IMR-90 (cell line): ENCODE measurements at regions not wholly inside any gene's neighbourhood (a gene's known extent, or its start where the extent isn't known, plus 50 kb on each side); places are given as distances from the start of the nearest gene placed in this dataset.

Source experiments
- ATAC-seq: fragments of 200-7000 bp; cut with Tn5 transposase; 2 replicates; pipeline ENCODE4 v1.9.1; 2020; ENCODE audit warnings: low read depth, mild to moderate bottlenecking, moderate library complexity
- BruUV-seq: library from RNA; stranded (reverse); fragments of 400-500 nt; replicated peaks from 2 replicates; lab custom pipeline; 2021; lab: Mats Ljungman, UMichigan
- CTCF ChIA-PET: fragments of 300-600 bp; formaldehyde crosslinking; extraction: SDS; loops from one replicate; lab custom pipeline; 2021; ENCODE audit warnings: antibody characterized with exemption; lab: Yijun Ruan, JAX
- POLR2A ChIA-PET: fragments of 300-600 bp; sonication (Branson Sonifier 250); formaldehyde crosslinking; loops from one replicate; lab custom pipeline; 2022; ENCODE audit warnings: antibody characterized with exemption; ENCODE audit not compliant: unreplicated experiment; lab: Charles Lee
- DNase-seq: peaks from one replicate; pipeline ENCODE4 v3.0.0; 2013
- H2AFZ ChIP-seq: replicated peaks from 2 replicates; pipeline ENCODE3; 2013; ENCODE audit warnings: low read length, mild to moderate bottlenecking; ENCODE audit not compliant: poor library complexity
- H2AK5ac ChIP-seq: 2 replicates; pipeline ENCODE4 v1.6.1; 2013; ENCODE audit warnings: low read depth, low read length, inconsistent platforms
- H2AK9ac ChIP-seq: replicated peaks from 2 replicates; pipeline ENCODE3; 2013; ENCODE audit warnings: mild to moderate bottlenecking, low read depth, low read length, moderate library complexity; ENCODE audit not compliant: poor library complexity
- H2BK120ac ChIP-seq: 2 replicates; pipeline ENCODE4 v1.6.1; 2013; ENCODE audit warnings: low read depth, low read length, inconsistent platforms
- H2BK15ac ChIP-seq: 3 replicates; pipeline ENCODE4 v1.6.1; 2013; ENCODE audit warnings: low read depth, low read length, inconsistent platforms
- H2BK20ac ChIP-seq: 2 replicates; pipeline ENCODE4 v1.6.1; 2013; ENCODE audit warnings: low read depth, mild to moderate bottlenecking, inconsistent platforms, low read length, moderate library complexity
- H2BK5ac ChIP-seq: 2 replicates; pipeline ENCODE4 v1.6.1; 2013; ENCODE audit warnings: mild to moderate bottlenecking, low read depth, low read length, inconsistent platforms; ENCODE audit not compliant: poor library complexity, severe bottlenecking
- H3K14ac ChIP-seq: replicated peaks from 2 replicates; pipeline ENCODE4 v1.6.1; 2013; ENCODE audit warnings: low read depth, low read length, inconsistent platforms
- H3K18ac ChIP-seq: 2 replicates; pipeline ENCODE4 v1.6.1; 2013; ENCODE audit warnings: low read depth, low read length, control low read depth
- H3K23ac ChIP-seq: 2 replicates; pipeline ENCODE4 v1.6.1; 2013; ENCODE audit warnings: low read depth, low read length, inconsistent platforms
- H3K27ac ChIP-seq: 2 replicates; pipeline ENCODE4 v1.5.1; 2013; ENCODE audit warnings: mild to moderate bottlenecking, control low read depth, low read length; ENCODE audit not compliant: insufficient read depth
- H3K27me3 ChIP-seq: 2 replicates; pipeline ENCODE4 v1.6.1; 2013; ENCODE audit warnings: low read length; ENCODE audit not compliant: control insufficient read depth, insufficient read depth
- H3K36me3 ChIP-seq: 2 replicates; pipeline ENCODE4 v1.6.1; 2013; ENCODE audit warnings: low read length, mixed read lengths; ENCODE audit not compliant: control insufficient read depth, insufficient read depth
- H3K4ac ChIP-seq: 2 replicates; pipeline ENCODE4 v1.6.1; 2013; ENCODE audit warnings: low read depth, low read length, inconsistent platforms
- H3K4me1 ChIP-seq: 2 replicates; pipeline ENCODE4 v1.6.1; 2013; ENCODE audit warnings: low read length, mixed read lengths; ENCODE audit not compliant: control insufficient read depth, insufficient read depth
- H3K4me2 ChIP-seq: 2 replicates; pipeline ENCODE4 v1.6.1; 2013; ENCODE audit warnings: low read depth, mild to moderate bottlenecking, control low read depth, low read length, moderate library complexity
- H3K4me3 ChIP-seq: 2 replicates; pipeline ENCODE4 v1.5.1; 2013; ENCODE audit warnings: low read depth, mild to moderate bottlenecking, control low read depth, low read length, moderate library complexity; ENCODE audit not compliant: insufficient read depth
- H3K56ac ChIP-seq: 2 replicates; pipeline ENCODE4 v1.6.1; 2013; ENCODE audit warnings: low read length, inconsistent platforms; ENCODE audit not compliant: insufficient read depth; ENCODE audit errors: extremely low read depth
- H3K79me1 ChIP-seq, 2 experiments: 2 replicates each; pipeline ENCODE4 v1.6.1; 2013; ENCODE audit warnings: low read length in 2 of 2, inconsistent platforms in 1 of 2, low read depth in 1 of 2
- H3K9ac ChIP-seq: 2 replicates; pipeline ENCODE4 v1.6.1; 2013; ENCODE audit warnings: low read depth, low read length, control low read depth
- H3K9me1 ChIP-seq: 2 replicates; pipeline ENCODE4 v1.6.1; 2013; ENCODE audit warnings: low read length, inconsistent platforms; ENCODE audit not compliant: insufficient read depth
- H3K9me3 ChIP-seq: 2 replicates; pipeline ENCODE4 v1.6.1; 2013; ENCODE audit warnings: low read length; ENCODE audit not compliant: control insufficient read depth, insufficient read depth
- H4K20me1 ChIP-seq: 2 replicates; pipeline ENCODE4 v1.6.1; 2013; ENCODE audit warnings: low read length, inconsistent platforms; ENCODE audit not compliant: insufficient read depth
- H4K5ac ChIP-seq: 2 replicates; pipeline ENCODE4 v1.6.1; 2013; ENCODE audit warnings: mild to moderate bottlenecking, low read depth, low read length, control low read depth
- H4K8ac ChIP-seq, 2 experiments: 2 replicates each; pipeline ENCODE4 v1.6.1; 2013; ENCODE audit warnings: low read depth in 2 of 2, low read length in 2 of 2, control low read depth in 1 of 2, inconsistent platforms in 1 of 2
- H4K91ac ChIP-seq: 2 replicates; pipeline ENCODE4 v1.6.1; 2013; ENCODE audit warnings: low read depth, low read length, inconsistent platforms; ENCODE audit not compliant: insufficient read depth
- BHLHE40 ChIP-seq: fragments of 150-350 bp; IDR thresholded peaks from 2 replicates; pipeline ENCODE4 v1.6.1; 2016; ENCODE audit warnings: mild to moderate bottlenecking, low read depth, low read length
- CHD1 ChIP-seq: IDR thresholded peaks from 2 replicates; pipeline ENCODE4 v1.6.1; 2012; ENCODE audit warnings: low read depth, low read length, improper control_type of control experiment
- RFX5 ChIP-seq: IDR thresholded peaks from 2 replicates; pipeline ENCODE4 v1.8.0; 2012; ENCODE audit warnings: low read depth, mild to moderate bottlenecking, low read length, moderate library complexity
- WGBS, 2 experiments: methylation state at CpG; one replicate each; pipeline versions ENCODE4 v1.1.5 to v1.1.7; 2013; ENCODE audit warnings: missing lambda C conversion rate in 2 of 2; ENCODE audit not compliant: insufficient read length in 1 of 2; ENCODE audit errors: extremely low coverage in 2 of 2; 5-methylcytosine and 5-hydroxymethylcytosine counted together
- dilution Hi-C: fragments of 300-500 bp; cut with HindIII; formaldehyde crosslinking; loops from one replicate; pipeline ENCODE4 v1.14.3; 2018; ENCODE audit warnings: low sequenced_read_pairs; ENCODE audit not compliant: unreplicated experiment
- in situ Hi-C: fragments of 300-500 bp; cut with MboI; formaldehyde crosslinking; loops from 3 replicates; pipeline ENCODE4 v1.14.3; 2019; ENCODE audit warnings: low sequenced_read_pairs, inconsistent platforms, mixed read lengths
- intact Hi-C: fragments of 100-400 bp; cut with micrococcal nuclease; formaldehyde crosslinking; loops from 2 replicates; pipeline ENCODE4 v1.10.0; 2022
- TF ChIP-seq, protein P1 (sequence below): fragments of 150-350 bp; IDR thresholded peaks from 2 replicates; pipeline ENCODE4 v1.6.1; 2017; ENCODE audit warnings: mild to moderate bottlenecking, antibody characterized with exemption, low read length, low read depth
- TF ChIP-seq, protein P2 (sequence below): fragments of 150-350 bp; IDR thresholded peaks from 2 replicates; pipeline ENCODE4 v1.6.1; 2016; ENCODE audit warnings: low read depth, mild to moderate bottlenecking, low read length, moderate library complexity, borderline replicate concordance

DNA sequence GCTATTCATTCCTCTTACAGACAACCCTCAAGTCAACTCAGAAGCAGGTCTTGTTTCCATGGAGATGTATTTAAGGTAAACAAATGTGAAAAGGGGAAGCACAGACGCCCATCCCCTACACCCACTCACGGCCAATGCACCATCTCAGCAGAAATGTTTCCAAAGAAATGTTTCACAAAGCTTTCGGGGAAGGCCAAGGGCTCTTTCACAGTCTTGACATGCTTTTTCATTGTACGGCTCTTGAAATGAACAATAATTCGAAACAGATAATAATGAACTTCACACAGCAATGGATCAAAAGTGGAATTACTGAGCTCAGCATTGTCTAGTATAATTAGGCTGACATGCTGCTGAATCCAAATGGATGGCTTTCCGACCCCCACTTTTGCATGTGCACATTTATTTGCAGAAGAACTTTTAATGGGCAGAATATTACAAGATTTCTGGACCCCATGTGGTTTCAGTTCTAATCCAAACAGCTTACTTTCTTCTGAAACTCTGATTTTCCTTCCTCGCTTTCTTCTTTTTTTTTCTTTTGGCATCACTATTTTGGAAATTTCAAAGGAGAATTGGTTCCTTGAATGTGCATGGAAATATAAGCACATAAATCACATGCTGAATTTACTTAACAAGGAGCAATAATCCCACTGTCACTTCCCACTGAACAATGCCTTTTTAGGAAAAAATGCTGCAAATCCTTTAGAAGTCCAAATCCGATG lies 160.9 kb downstream of the SMIM20 start:
- Histone ChIP-seq H2AFZ (no peak overlapping the region), H3K9me3 (no peaks in the 10 kb centered on the region), H3K23ac (no peak overlapping the region), H3K4me3 (no peak overlapping the region), H4K20me1 (no peaks in the 10 kb centered on the region), H3K18ac (no peak overlapping the region), H3K9me1 (0 out of 2 replicates have a peak, but pooled peaks cover 3% of the 10 kb centered on the region), H2AK9ac (no peak overlapping the region), H3K4me1 (no peaks in the 10 kb centered on the region; the same call in none of the 2 replicates), H3K56ac (no peak overlapping the region), H3K27me3 (no peaks in the 10 kb centered on the region), H2BK5ac (no peak overlapping the region), H3K4me2 (no peak overlapping the region), H4K8ac (no peak overlapping the region), H2AK5ac (0 out of 2 replicates have a peak overlapping the region, but pooled peaks have one; percentile 4), H4K5ac (no peak overlapping the region), H2BK20ac (no peak overlapping the region; the same call in 1 of the 2 replicates), H2BK15ac (no peak overlapping the region), H3K14ac (no peak overlapping the region), H4K91ac (no peak overlapping the region), H3K27ac (no peak overlapping the region), H3K4ac (no peak overlapping the region), H3K9ac (no peak overlapping the region), H2BK120ac (no peak overlapping the region), H3K36me3 (no peaks in the 10 kb centered on the region), H3K79me1 (no peaks in the 10 kb centered on the region)
- POLR2A ChIA-PET = no interaction called here
- DNase-seq (no peak), ATAC-seq (no peak)
- no TSS peak for BruUV-seq
- CTCF ChIA-PET = interaction anchor here (0.7 kb wide), 1 partner anchor 143 kb away, joined by 4 read pairs; no protein-coding TSS in a partner anchor
- TF ChIP-seq, protein P1, sequence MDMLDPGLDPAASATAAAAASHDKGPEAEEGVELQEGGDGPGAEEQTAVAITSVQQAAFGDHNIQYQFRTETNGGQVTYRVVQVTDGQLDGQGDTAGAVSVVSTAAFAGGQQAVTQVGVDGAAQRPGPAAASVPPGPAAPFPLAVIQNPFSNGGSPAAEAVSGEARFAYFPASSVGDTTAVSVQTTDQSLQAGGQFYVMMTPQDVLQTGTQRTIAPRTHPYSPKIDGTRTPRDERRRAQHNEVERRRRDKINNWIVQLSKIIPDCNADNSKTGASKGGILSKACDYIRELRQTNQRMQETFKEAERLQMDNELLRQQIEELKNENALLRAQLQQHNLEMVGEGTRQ = no peak
- TF ChIP-seq CHD1 (no peak), BHLHE40 (no peak), RFX5 (no peak)
- TF ChIP-seq, protein P2, sequence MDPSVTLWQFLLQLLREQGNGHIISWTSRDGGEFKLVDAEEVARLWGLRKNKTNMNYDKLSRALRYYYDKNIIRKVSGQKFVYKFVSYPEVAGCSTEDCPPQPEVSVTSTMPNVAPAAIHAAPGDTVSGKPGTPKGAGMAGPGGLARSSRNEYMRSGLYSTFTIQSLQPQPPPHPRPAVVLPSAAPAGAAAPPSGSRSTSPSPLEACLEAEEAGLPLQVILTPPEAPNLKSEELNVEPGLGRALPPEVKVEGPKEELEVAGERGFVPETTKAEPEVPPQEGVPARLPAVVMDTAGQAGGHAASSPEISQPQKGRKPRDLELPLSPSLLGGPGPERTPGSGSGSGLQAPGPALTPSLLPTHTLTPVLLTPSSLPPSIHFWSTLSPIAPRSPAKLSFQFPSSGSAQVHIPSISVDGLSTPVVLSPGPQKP = no peak
- in situ Hi-C loops (no loop called here), intact Hi-C loops (no loop called here), dilution Hi-C loops (no loop called here)
- WGBS, 2 experiments = 90% methylated on average over 2 of the region's 8 CpGs; no CpG with 5 or more reads in 1 of the 2 experiments
